Embryonic facial prominence (tissue), 1 donor: ENCODE measurements at regions not wholly inside any gene's neighbourhood (a gene's known extent, or its start where the extent isn't known, plus 50 kb on each side); places are given as distances from the start of the nearest gene placed in this dataset.
"Not testable (repeated sequence)": the region's sequence is repeated elsewhere in the genome, so short reads cannot be mapped to it uniquely, and the experiment has no call there.

Experiments used
- DNase-seq: peaks from one replicate; pipeline ENCODE4 v3.0.0-alpha.2; 2016; ENCODE audit errors: extremely low spot score

DNA sequence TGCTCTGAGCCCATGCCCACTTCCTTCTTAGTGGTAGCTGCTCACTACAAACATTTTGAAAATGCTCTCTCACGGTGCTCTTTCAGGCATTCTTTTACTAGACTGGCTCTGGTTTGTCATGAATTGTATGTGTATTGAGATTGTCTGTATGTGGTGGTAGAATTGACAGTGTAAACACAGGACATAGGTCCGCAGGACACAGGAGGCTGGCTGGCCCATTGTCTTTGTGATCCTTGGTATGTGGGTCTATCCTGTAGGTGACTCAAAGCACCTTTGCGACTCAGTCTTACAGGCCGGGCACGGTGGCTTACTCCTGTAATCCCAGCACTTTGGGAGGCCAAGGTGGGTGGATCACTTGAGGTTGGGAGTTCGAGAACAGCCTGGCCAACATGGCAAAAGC lies 250.9 kb downstream of the C12orf75 start:
- no peak for DNase-seq

DNA sequence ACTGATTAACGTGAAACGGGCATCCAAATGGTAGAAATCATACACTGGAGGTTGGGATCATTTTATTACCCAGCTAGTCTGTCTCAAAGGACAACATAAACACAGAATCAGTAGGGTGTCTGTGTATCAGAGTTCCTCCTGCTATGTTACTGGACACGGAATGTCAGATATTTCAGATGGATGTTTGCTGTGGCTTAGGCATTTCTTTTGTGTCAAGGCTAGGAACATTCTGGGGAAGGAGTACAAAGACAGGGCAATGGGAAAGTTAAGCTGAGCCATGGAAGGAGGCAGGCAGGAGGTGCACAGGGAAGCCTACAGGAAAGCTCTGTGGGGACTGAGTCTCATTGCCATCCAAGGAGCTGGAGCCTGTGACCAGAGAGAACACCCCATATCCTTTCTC lies 254.6 kb downstream of the C12orf75 start:
- DNase-seq: no peak

DNA sequence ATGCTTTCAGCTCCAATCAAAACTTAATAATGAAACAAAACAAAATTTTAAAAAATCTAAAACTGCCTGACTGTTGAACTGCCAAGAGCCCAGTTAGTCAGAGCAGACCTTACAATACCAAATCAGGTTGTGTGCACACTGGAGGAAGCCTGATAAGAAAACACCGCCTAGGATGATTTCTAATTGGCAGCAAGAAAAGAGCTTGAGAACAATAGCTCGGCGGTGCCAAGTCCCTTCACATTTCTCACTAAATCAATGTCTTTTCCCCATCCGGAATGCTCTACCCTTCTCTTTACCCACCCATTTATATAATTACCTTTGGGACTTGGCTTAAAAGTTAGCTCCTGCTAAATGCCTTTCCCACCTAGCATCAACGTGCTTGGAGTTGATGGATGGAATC lies 256.7 kb downstream of the C12orf75 start:
- DNase-seq: no peak

DNA sequence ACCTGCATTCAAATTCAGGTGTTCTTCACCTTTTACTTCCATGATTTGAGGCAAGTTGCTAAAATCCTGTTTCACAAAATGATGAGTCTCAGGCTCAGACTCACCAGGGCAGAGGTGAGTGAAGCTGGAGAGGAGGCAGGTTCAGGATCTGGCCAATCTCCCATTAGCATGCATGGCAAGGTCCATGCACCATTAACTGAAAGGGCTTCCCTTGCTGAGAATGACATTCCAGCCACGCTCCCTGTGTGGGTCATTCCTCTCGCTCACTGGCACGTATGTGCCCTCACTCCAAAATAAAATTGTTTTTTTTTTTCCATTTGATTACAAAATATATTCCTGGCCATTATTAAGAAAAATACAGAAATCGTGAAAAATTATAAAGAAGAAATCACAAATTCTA lies 257.6 kb downstream of the C12orf75 start:
- DNase-seq: no peak

DNA sequence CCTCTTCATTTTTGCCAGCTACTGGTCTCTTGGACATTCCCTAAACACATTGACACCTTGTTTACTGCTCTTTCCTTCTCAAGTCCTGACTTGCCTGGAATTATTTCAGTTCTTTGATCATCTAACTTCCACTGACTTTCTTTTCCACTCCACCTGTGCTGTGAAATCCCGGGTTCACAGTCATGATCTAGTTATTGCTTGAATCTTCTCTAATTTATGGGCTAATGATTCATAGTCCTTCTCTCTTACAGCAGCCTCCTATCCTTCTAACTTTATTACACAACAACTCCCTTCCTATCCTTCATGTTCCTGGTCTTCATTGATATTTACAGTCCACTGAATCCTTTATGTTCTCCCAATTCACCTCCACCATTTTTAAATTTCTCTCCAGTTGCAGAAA lies 260.1 kb downstream of the C12orf75 start:
- no peak for DNase-seq

DNA sequence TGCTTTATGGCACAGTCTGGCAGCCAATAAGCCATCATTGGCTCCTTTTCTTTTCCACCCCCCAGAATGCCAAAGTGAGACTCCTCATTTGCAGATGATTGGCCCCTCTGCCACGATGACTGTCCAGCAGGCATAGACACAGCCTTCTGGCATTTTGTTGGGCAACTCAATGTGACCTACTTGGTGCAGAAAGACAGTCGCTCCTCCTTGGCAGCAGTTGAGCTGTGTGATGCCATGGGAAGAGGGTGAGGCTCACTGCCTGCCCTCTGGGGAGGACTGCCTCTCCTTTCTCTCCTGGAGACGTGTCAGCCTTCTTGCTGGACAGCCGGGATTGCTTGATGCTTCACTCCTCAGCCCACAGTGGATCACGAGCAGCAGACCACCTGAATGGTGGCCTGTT lies 264.9 kb downstream of the C12orf75 start:
- no peak for DNase-seq

DNA sequence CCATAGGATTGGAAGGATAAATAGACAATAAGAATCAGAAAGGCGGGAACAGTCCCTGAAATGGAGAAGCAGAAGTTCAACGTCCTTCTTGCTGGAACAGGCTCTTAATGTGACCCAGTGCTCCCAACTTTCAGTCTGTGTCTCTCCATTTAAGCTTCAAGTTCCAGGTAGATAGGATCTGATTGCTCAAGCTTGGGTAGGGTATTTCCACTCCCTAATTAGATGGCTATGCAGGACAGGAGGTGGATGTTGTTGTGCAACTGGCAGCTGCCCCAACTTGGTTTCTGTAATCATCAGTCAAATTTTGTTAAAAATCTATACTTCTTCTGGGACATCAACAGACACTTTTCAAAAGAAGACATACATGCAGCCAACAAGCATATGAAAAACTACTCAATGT lies 266.2 kb downstream of the C12orf75 start:
- DNase-seq: no peak

DNA sequence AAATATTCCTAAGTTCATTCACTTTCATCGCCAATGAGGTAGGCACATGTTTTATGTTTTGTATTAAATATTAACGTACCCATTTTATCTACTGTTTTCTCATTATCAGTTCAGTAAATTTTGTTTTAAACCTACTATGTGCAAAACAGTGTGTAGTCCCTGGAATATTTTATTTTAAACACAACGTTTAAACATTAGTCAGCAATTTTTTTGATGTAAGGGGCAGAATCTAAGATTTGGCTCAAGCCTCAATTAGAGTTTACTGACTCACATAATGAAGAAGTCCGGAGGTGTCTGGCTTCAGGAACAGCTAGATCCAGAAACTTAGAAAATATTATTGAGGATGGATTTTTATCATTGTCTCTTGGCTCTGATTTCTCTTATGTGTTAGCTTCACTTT lies 267.5 kb downstream of the C12orf75 start:
- no peak for DNase-seq

DNA sequence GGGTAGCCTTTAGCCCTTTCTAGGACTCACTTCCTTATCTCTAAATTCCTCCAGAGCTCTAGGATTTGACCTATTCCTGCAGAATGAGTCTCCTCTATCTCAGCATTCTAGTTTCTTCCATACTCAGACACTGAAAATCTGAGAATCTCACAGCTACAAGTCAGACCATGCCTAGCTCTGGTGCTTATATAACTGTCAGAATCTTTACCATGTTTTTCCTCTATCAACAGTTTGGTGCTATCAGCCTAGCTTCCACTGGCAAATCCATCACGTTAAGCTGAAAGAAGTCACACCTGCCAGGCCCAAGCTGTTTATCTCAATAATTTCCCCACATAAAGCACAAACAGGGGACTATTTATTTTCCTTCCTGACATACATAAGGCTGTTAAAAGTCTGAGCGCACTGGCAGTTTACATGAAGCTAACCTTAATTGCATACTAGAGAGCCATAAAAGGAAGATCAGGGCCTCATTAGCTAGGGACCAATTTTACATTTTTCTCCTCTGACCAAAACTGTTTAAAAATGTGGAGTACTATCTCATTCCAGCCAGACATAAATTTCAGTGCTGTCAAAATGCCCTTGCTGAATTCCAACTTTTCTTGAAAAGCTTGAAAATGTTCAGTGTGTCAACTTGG lies 270.5 kb downstream of the C12orf75 start:
- DNase-seq: no peak

DNA sequence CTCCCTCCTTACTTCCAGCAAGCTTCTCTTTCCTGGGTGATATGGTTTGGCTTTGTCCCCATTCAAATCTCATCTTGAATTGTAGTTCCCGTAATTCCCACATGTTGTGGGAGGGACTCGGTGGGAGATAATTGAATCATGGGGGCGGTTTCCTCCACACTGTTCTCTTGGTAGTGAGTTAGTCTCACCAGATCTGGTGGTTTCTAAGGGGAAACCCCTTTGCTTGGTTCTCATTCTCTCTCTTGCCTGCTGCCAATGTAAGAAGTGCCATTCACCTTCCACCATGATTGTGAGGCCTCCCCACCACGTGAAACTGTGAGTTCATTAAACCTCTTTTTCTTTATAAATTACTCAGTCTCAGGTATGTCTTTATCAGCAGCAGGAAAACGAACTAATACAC lies 271.8 kb downstream of the C12orf75 start:
- not testable (repeated sequence) for DNase-seq

DNA sequence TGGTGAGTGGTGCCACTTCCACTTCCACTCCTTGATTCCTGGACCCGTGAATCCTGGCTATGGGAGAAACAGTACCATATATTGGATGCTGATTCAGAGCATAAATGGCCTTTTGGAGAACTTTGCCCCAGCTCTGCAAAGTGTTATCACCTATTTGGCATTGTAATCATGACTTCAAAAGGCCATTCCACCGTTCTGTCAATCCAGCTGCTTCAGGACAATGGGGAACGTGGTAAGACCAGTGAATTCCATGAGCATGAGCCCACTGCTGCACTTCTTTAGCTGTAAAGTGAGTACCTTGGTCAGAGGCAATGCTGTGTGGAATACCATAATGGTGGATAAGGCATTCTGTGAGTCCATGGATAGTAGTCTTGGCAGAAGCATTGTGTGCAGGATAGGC lies 273.8 kb downstream of the C12orf75 start:
- DNase-seq: not testable (repeated sequence)

DNA sequence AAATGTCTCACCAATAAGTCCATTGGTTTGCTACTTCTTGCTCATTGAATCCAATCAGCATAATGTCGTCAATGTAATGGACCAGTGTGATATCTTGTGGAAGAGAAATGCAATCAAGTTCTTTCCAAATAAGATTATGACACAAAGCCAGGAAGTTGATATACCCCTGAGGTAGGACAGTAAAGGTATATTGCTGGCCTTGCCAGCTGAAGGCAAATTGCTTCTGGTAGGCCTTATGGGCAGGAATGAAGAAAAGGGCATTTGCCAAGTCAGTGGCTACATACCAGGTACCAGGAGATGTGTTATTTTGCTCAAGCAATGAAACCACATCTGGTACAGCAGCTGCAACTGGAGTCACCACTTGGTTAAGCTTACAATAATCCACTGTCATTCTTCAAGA lies 276.1 kb downstream of the C12orf75 start:
- not testable (repeated sequence) for DNase-seq

DNA sequence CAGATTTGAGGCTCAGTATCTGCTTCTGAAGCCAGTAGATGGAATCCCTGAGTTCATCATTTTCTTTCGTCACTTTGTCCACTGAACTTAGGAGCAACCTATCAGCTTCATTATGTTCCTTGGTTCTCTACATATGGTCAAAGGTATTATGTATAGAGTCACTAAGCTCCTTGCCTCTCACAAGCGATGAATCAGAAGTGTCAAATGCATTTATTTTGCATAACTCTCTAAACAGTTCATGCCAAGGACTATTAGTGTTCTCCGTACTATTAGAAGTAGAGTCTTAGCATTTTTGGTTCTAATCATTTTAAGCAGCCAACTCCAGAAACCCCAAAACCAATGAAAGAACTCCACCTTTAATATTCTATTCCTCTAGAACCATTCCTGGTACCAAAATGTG lies 278.5 kb downstream of the C12orf75 start:
- not testable (repeated sequence) for DNase-seq

DNA sequence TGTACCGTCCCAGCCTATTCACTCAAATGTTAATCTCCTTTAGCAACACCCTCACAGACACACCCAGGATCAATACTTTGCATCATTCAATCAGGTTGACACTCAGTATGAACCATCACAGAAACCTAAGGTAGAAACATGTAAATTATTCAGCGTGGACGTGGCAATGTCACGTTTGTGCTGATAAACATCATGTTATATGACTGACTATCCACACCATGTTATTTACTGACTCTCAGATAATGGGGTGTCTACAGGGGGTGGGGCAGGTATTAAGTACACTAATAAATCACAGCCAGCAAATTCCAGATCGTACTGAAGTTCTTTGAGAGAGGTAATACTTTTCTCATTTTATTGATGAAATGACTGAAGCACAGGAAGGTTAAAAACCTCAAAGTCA lies 280.0 kb downstream of the C12orf75 start:
- DNase-seq: no peak

DNA sequence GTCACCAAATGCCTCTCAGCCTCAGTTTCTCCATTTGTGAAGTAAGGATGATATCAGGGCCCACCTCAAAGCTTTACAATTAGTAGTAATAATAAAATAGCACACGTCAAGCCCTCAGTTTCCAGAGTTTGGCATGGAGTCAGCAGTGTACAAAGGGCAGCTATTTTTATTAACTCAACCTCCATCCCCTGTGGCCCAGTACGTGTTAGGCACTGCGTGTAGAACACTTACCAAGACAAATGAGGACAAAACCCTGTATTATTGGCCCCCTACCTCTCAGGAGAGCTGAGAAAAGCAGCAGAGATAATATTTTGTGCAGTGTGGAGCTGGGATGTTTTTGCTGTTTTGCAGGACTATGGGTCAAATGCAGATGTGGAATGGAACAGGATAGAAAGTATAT lies 280.8 kb downstream of the C12orf75 start:
- no peak for DNase-seq

DNA sequence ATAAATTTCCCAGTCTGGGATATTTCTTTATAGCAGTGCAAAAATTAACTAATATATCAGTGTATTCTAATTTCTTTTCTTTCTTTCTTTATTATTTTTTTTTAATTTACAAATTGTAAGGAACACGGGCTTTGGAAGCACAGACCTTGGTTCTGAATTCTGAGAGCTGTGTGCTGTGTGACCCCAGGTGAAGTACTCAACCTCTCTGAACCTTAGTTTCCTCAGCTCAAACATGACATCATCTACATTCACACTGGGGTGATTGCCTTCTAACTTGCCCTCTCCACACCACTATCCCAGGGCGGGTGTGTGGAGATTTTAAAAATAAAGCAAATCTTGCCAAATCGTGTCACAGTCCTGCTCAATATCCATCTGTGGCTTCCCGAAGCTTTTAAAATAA lies 282.8 kb downstream of the C12orf75 start:
- no peak for DNase-seq

DNA sequence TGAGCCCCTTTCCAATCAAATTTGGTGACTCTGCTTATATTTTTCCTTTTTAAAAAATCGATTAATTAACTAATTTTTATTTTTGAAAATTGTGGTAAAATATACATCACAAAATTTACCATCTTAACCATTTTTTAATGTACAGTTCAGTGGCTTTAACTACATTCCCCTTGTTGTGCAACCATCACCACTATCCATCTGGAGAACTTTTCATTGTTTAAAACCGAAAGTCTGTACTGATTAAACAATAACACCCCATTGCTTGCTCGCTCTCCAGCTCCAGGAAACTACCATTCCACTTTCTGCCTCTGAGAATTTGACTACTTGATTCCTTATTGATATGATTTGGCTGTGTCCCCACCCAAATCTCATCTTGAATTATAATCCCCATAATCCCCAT lies 283.4 kb downstream of the C12orf75 start:
- DNase-seq: no peak

DNA sequence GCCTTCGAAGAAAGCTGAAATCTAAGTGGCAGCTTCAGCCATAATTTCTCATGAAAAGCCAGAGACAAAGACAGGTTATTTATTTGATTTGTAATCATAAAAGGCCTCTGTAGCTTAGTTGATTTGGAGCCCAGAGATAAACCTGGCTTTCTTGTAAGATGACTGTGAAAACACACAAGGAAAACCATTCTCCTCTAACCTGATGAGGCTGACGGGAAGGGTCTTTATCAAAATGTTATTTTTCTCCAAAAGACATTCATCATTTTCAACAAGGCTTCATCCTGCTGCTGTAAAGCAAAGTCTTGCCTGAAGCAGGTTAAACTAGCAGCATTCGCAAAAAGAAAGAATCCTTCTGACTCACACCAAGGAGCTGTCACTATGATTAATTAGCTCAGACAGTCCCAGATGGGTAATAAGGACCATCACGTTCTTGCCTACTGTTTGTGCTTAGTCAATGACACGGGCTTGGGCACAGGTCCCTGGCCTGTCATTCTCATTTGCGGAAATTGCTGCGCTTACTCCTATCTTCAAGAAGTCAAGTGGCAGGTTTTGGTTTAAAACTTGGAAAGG lies 286.6 kb downstream of the C12orf75 start:
- DNase-seq: no peak

DNA sequence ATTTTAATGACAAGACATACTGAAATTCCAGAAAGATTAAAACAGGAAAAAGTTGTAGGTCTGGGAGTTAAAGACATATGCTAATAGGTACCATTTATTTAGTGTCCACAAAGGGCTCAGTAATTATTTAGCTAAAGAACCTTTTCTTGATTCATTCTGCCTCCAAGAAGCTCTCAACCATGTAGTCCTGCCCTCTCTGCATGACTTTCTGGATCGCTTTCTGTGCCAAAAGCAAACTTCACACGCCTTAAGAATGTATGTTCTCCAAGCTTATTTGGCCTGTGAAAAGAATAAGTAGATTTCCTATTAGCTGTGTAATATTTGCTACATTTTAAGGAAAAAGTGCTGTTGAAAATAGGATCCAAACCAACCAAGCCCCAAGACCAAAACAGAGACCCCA lies 291.7 kb downstream of the C12orf75 start:
- DNase-seq: no peak

DNA sequence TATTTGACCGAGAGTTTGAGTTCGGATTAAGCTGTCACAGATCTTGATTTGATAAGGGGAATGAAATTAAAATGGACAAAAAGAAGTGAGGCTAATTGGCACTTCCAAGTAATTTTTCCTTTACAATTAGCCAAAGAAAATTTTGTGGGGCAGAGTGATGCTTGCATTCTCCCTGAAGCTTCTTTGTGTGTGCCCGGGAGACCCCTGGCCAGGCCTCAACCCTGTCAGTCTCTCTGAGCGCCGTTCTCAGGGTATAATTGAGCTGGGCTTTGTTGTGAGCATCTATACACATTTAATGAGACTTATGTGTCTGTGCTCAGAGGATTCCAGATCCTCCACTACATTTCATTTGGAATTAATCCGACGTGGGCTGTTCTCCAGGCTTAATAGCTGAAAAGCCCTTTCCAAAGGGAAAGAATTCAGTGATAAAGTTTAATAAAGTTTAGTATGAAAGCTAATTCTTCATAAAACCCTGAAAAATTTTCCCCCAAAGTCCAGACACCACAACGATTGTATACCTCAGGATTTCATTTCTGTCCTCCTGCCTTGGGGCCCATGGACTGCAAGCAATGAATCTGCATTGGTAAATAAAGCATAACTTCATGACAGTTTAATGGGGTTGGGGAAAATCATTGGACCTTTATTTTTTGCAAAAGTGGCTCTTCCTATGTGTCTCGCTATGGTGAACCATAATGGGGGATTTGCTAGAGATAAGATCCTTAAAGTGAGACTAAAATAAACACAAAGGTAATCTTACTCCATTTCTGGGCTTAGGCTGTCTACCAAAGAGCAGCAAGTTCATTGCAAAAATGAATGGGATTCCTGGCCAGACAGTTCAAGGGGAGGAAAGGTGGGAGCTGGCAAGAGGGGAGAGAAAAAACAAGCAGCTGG lies 292.6 kb downstream of the C12orf75 start:
- no peak for DNase-seq

DNA sequence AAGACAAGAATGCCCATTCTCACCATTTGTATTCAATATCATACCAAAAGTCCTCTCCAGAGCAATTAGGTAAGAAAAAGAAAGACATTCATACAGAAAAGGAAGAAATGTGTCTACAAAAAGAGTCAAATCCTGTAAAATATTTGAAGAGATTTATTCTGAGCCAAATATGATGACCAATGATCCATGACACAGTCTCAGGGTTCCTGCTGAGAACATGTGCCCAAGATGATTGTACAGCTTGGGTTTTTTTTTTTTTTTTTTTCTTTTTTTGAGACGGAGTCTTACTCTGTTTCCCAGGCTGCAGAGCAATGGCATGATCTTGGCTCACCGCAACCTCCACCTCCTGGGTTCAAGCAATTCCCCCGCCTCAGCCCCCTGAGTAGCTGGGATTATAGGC lies 296.2 kb downstream of the C12orf75 start:
- DNase-seq: no peak

DNA sequence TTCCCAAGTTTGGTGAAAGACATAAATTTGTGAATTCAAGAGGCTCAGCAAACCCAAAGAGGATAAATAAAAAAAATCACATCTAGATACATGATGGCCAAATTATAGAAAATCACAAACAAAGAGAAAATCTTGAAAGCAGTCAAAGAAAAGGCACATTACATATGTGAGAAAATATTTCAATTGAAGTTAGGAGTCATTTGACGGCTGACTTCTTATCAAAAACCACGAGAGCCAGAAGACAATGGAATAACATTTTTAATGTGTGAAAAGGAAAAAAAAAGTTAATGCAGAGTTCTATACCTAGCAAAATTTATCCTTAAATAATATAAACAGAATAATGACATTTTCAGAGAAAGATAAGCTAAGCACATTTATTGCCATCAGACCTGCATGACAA lies 307.0 kb downstream of the C12orf75 start:
- no peak for DNase-seq

DNA sequence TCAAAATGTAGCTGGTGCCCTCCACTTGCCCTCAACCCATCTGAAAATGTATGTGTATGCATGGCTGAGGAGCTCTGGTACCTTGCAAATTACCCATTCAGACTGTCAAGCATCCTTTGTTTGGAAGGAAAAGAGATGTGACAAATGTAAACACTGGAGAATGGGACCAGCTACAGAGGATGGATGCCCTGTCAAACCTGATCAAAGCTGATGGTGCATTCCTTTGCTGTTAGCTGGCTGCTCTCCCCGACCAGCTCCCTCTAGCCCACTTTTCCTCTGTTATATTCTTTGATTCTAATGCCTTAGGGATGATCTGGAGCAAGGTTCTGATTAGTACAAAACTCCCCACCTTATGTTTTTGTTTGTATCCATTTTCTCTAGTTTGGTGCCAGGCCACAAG lies 310.3 kb downstream of the C12orf75 start:
- no peak for DNase-seq
